HEK293T (cell line): ENCODE measurements at regions not wholly inside any gene's neighbourhood (a gene's known extent, or its start where the extent isn't known, plus 50 kb on each side); places are given as distances from the start of the nearest gene placed in this dataset.

Source experiments
- CTCF ChIA-PET: fragments of 350-600 bp; formaldehyde crosslinking; extraction: SDS; loops from one replicate; lab custom pipeline; 2021; ENCODE audit warnings: antibody characterized with exemption, inconsistent platforms; lab: Yijun Ruan, JAX
- POLR2A ChIA-PET: fragments of 350-600 bp; formaldehyde crosslinking; extraction: SDS; loops from one replicate; lab custom pipeline; 2020; ENCODE audit warnings: antibody characterized with exemption, inconsistent platforms; lab: Yijun Ruan, JAX
- DNase-seq: peaks from one replicate; pipeline ENCODE4 v3.0.0; 2012; ENCODE audit warnings: mixed read lengths; ENCODE audit errors: extremely low spot score
- ARNT ChIP-seq: fragments of 450-650 bp; IDR thresholded peaks from 2 replicates; pipeline ENCODE4 v1.6.1; 2017; ENCODE audit warnings: mild to moderate bottlenecking
- BHLHE40 ChIP-seq: fragments of 450-650 bp; IDR thresholded peaks from 2 replicates; pipeline ENCODE4 v1.6.1; 2016; ENCODE audit warnings: mild to moderate bottlenecking, moderate library complexity, borderline replicate concordance
- CTBP1 ChIP-seq: fragments of 450-650 bp; IDR thresholded peaks from 2 replicates; pipeline ENCODE4 v1.6.1; 2016; ENCODE audit warnings: borderline replicate concordance
- ELF4 ChIP-seq: fragments of 450-650 bp; IDR thresholded peaks from 2 replicates; pipeline ENCODE4 v1.6.1; 2017; ENCODE audit warnings: antibody characterized with exemption
- FOXA1 ChIP-seq: fragments of 450-650 bp; IDR thresholded peaks from 2 replicates; pipeline ENCODE4 v1.6.1; 2016; ENCODE audit warnings: mild to moderate bottlenecking
- FOXK2 ChIP-seq: fragments of 450-650 bp; IDR thresholded peaks from 2 replicates; pipeline ENCODE4 v1.6.1; 2016; ENCODE audit warnings: mild to moderate bottlenecking
- FOXM1 ChIP-seq: fragments of 450-650 bp; IDR thresholded peaks from 2 replicates; pipeline ENCODE4 v1.6.1; 2017; ENCODE audit warnings: mild to moderate bottlenecking, borderline replicate concordance
- HDGF ChIP-seq: fragments of 450-650 bp; IDR thresholded peaks from 2 replicates; pipeline ENCODE4 v1.6.1; 2017; ENCODE audit warnings: antibody characterized with exemption, borderline replicate concordance
- L3MBTL2 ChIP-seq: fragments of 450-650 bp; conservative IDR thresholded peaks from 2 replicates; pipeline ENCODE4 v1.6.1; 2016; ENCODE audit warnings: mild to moderate bottlenecking
- LEF1 ChIP-seq: fragments of 450-650 bp; IDR thresholded peaks from 2 replicates; pipeline ENCODE4 v1.6.1; 2017; ENCODE audit warnings: mild to moderate bottlenecking, borderline replicate concordance
- NFRKB ChIP-seq: fragments of 450-650 bp; IDR thresholded peaks from 2 replicates; pipeline ENCODE4 v1.6.1; 2016; ENCODE audit warnings: mild to moderate bottlenecking, moderate library complexity
- PKNOX1 ChIP-seq: fragments of 450-650 bp; IDR thresholded peaks from 2 replicates; pipeline ENCODE4 v1.6.1; 2016
- SP1 ChIP-seq: fragments of 450-650 bp; IDR thresholded peaks from 2 replicates; pipeline ENCODE4 v1.6.1; 2017
- SUZ12 ChIP-seq: fragments of 450-650 bp; IDR thresholded peaks from 2 replicates; pipeline ENCODE4 v1.6.1; 2016; ENCODE audit warnings: mild to moderate bottlenecking
- TARDBP ChIP-seq: fragments of 450-650 bp; IDR thresholded peaks from 2 replicates; pipeline ENCODE4 v1.6.1; 2016
- ZNF384 ChIP-seq: fragments of 450-650 bp; IDR thresholded peaks from 2 replicates; pipeline ENCODE4 v1.6.1; 2016

- ChIA-PET CTCF (no interaction called here), POLR2A (no interaction called here)
- no peak for TF ChIP-seq HDGF
- TF ChIP-seq FOXM1 = no peak
- no peak for TF ChIP-seq BHLHE40
- no peak for TF ChIP-seq ZNF384
- no peak for TF ChIP-seq NFRKB
- TF ChIP-seq PKNOX1 = no peak
- TF ChIP-seq CTBP1 = no peak
- no peak for TF ChIP-seq TARDBP
- no peak for TF ChIP-seq L3MBTL2
- no peak for TF ChIP-seq SUZ12
- TF ChIP-seq LEF1 = no peak
- no peak for TF ChIP-seq ELF4
- no peak for TF ChIP-seq FOXA1
- TF ChIP-seq SP1 = no peak
- DNase-seq = no peak
Measured at GRCh38 chr9:84604223-84604622, 65.3 kb upstream of the NTRK2 start.

GRCh38 chr9:84609779-84610178 lies 59.8 kb upstream of the NTRK2 start:
- CTCF ChIA-PET = no interaction called here
- DNase-seq = no peak
- TF ChIP-seq ARNT = no peak
- TF ChIP-seq NFRKB = no peak
- no peak for TF ChIP-seq ZNF384
- no peak for TF ChIP-seq TARDBP
- TF ChIP-seq ELF4 = no peak
- no peak for TF ChIP-seq FOXK2
- TF ChIP-seq CTBP1 = no peak
- POLR2A ChIA-PET = no interaction called here

- ChIA-PET CTCF (no interaction called here), POLR2A (no interaction called here)
- TF ChIP-seq SUZ12 (no peak), PKNOX1 (no peak), FOXM1 (no peak), FOXA1 (no peak), FOXK2 (no peak)
- no peak for DNase-seq
Measured at GRCh38 chr9:84613431-84613830, 56.1 kb upstream of the NTRK2 start.

GRCh38 chr9:84615544-84615943 lies 54.0 kb upstream of the NTRK2 start:
- ChIA-PET POLR2A (no interaction called here), CTCF (no interaction called here)
- no peak for TF ChIP-seq LEF1
- TF ChIP-seq ZNF384 = no peak
- no peak for TF ChIP-seq HDGF
- TF ChIP-seq CTBP1 = no peak
- no peak for TF ChIP-seq NFRKB
- TF ChIP-seq FOXM1 = no peak
- TF ChIP-seq SP1 = no peak
- TF ChIP-seq ELF4 = no peak
- no peak for TF ChIP-seq TARDBP
- TF ChIP-seq BHLHE40 = no peak
- TF ChIP-seq L3MBTL2 = no peak
- no peak for TF ChIP-seq SUZ12
- DNase-seq = no peak

- ChIA-PET POLR2A (no interaction called here), CTCF (no interaction called here)
- DNase-seq = no peak
- TF ChIP-seq LEF1 (no peak), SUZ12 (no peak), BHLHE40 (no peak), ELF4 (no peak), TARDBP (no peak), FOXM1 (no peak), ZNF384 (no peak), CTBP1 (no peak), PKNOX1 (no peak), NFRKB (no peak), FOXK2 (no peak)
Measured at GRCh38 chr9:84617411-84618029, 52.0 kb upstream of the NTRK2 start.
